Activated T-helper 17 cell treated with anti-CD3 and anti-CD28 coated beads, Interleukin-2, amount 50 U/mL, for 72 hours (primary cell): ENCODE measurements at regions not wholly inside any gene's neighbourhood (a gene's known extent, or its start where the extent isn't known, plus 50 kb on each side); places are given as distances from the start of the nearest gene placed in this dataset.
"Not testable (repeated sequence)": the region's sequence is repeated elsewhere in the genome, so short reads cannot be mapped to it uniquely, and the experiment has no call there.

Experiments
- ATAC-seq: fragments of 150-1000 bp; cut with Tn5 transposase; replicated peaks from 2 replicates; pipeline ENCODE4 v1.10.0; 2021; ENCODE audit warnings: mild to moderate bottlenecking, moderate library complexity
- H3K27ac Mint-ChIP-seq: one replicate; pipeline ENCODE4 v1.8.0; 2022; ENCODE audit warnings: mixed read lengths
- H3K27me3 Mint-ChIP-seq: one replicate; pipeline ENCODE4 v1.8.0; 2022; ENCODE audit warnings: mixed read lengths
- H3K36me3 Mint-ChIP-seq: one replicate; pipeline ENCODE4 v1.8.0; 2022; ENCODE audit warnings: low read depth, mild to moderate bottlenecking, mixed read lengths
- H3K4me1 Mint-ChIP-seq: one replicate; pipeline ENCODE4 v1.8.0; 2022; ENCODE audit warnings: mixed read lengths
- H3K4me3 Mint-ChIP-seq: one replicate; pipeline ENCODE4 v1.8.0; 2022; ENCODE audit warnings: mild to moderate bottlenecking, mixed read lengths
- H3K9me3 Mint-ChIP-seq: one replicate; pipeline ENCODE4 v1.8.0; 2022; ENCODE audit warnings: mixed read lengths

DNA sequence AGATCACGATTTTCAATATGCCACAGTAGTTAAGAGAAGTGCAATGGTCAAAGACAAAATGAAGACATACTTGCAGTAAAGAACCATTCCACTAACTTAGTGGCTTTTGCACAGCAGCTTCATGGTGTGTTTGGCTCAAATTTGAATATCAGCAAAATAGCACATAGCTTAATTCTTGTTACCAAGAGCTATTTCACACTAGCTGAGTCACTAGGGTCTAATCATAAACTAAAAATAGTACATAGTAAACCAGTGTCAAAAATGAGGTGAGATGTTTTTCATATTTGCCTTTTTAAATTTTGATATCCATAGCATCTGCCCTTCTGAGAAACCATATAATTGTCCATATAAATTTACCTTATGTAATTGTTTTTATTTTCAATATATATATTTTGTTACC, 325.0 kb upstream of the LUZP2 start:
- H3K27me3 Mint-ChIP-seq: no peaks in the 10 kb centered on the region
- no peak for ATAC-seq
- H3K9me3 Mint-ChIP-seq: no peaks in the 10 kb centered on the region
- H3K36me3 Mint-ChIP-seq: no peaks in the 10 kb centered on the region
- H3K4me1 Mint-ChIP-seq: no peaks in the 10 kb centered on the region
- H3K27ac Mint-ChIP-seq: no peak overlapping the region
- no peak overlapping the region for H3K4me3 Mint-ChIP-seq

GRCh38 chr11:24181395-24182047, 315.3 kb upstream of the LUZP2 start:
- H3K36me3 Mint-ChIP-seq: no peaks in the 10 kb centered on the region
- no peak for ATAC-seq
- no peaks in the 10 kb centered on the region for H3K27me3 Mint-ChIP-seq
- no peaks in the 10 kb centered on the region for H3K4me1 Mint-ChIP-seq
- H3K4me3 Mint-ChIP-seq: no peak overlapping the region
- no peak overlapping the region for H3K27ac Mint-ChIP-seq
- H3K9me3 Mint-ChIP-seq: peaks cover 17% of the 10 kb centered on the region

DNA sequence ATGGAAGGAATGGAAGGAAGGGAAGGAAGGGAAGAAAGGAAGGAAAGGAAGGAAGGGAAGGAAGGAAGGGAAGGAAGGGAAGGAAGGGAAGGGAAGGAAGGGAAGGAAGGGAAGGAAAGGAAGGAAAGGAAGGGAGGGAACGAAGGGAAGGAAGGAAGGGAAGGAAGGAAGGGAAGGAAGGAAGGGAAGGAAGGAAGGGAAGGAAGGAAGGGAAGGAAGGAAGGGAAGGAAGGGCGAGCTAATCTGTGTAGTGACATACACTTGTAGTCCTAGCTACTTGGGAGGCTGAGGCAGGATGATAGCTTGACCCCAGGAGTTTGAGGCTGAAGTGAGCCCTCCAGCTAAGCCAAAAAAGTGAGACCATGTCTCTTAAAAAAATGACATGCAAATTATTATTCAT, 311.3 kb upstream of the LUZP2 start:
- not testable (repeated sequence) for H3K4me3 Mint-ChIP-seq, H3K36me3 Mint-ChIP-seq, H3K4me1 Mint-ChIP-seq, H3K27me3 Mint-ChIP-seq, H3K27ac Mint-ChIP-seq, ATAC-seq
- H3K9me3 Mint-ChIP-seq: peaks cover 11% of the 10 kb centered on the region

DNA sequence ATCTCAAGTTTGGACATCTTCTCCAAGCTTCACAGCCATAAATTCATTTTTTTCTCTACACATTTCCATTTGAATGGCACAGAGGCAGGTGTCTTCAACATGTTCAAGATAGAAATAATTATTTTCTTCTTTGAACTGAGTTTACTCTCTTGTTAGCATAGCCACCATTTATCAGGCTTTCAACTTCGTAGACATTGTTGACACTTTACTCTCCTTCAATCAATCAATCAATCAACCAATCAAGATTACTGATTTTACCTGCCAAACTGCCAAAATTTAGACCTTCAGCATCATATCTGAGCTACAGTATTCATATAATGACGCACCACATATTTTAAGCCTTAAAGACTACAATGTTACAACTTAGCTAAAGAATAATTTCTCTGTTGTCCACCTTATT, 300.1 kb upstream of the LUZP2 start:
- no peak for ATAC-seq

DNA sequence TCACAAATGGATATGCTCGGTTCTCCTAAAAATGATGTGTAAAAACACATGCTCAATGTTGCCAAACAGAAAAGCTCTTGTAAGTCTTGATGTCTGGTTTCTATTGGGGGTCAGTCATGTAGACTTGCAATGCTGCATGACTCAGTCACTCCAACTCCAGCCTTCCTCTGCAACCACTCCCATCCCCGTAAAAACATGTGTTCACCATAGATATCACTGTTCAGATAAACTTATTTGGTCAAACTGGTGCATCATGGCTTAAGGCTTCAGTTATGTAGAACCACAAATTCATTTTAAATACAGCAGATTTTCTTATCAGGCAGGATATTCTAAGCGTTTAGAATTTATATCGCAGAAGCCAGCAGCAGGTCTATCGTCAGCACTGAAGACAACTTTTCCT, 298.4 kb upstream of the LUZP2 start:
- no peak for ATAC-seq
- H3K9me3 Mint-ChIP-seq: peaks cover 12% of the 10 kb centered on the region
- H3K27ac Mint-ChIP-seq: no peak overlapping the region
- H3K4me1 Mint-ChIP-seq: no peaks in the 10 kb centered on the region
- H3K36me3 Mint-ChIP-seq: no peaks in the 10 kb centered on the region
- no peaks in the 10 kb centered on the region for H3K27me3 Mint-ChIP-seq
- H3K4me3 Mint-ChIP-seq: no peak overlapping the region

More for the DNA sequence above, 300.1 kb upstream of the LUZP2 start:
- H3K27me3 Mint-ChIP-seq: no peaks in the 10 kb centered on the region
- H3K36me3 Mint-ChIP-seq: no peaks in the 10 kb centered on the region
- H3K4me1 Mint-ChIP-seq: no peaks in the 10 kb centered on the region
- no peak overlapping the region for H3K4me3 Mint-ChIP-seq
- H3K27ac Mint-ChIP-seq: no peak overlapping the region
- H3K9me3 Mint-ChIP-seq: peaks cover 16% of the 10 kb centered on the region

DNA sequence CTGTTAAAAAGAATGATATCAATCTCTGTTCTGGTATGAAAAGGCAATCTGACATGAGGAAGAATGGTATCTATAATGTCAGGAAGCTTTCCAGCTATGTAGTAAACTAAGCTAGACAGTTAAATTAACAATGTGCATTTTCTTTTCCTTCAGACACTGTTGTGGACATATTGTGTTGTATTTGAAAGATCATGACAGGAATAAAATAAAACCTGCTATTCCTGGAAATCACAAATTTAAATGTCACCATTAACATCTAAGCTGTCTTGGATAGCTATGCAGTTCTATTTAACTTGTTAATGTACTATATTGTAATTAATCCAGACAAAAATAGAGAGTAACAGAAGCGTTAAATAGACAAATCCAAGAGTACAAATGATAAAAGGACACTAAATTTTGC, 297.4 kb upstream of the LUZP2 start:
- Mint-ChIP-seq H3K4me1 (no peaks in the 10 kb centered on the region), H3K36me3 (no peaks in the 10 kb centered on the region), H3K4me3 (no peak overlapping the region), H3K27me3 (no peaks in the 10 kb centered on the region), H3K27ac (no peak overlapping the region), H3K9me3 (peaks cover 12% of the 10 kb centered on the region)
- ATAC-seq: no peak

GRCh38 chr11:24206030-24206429, 290.8 kb upstream of the LUZP2 start:
- Mint-ChIP-seq H3K27me3 (no peaks in the 10 kb centered on the region), H3K36me3 (no peaks in the 10 kb centered on the region), H3K27ac (no peak overlapping the region), H3K4me3 (no peak overlapping the region), H3K9me3 (peaks cover 4% of the 10 kb centered on the region), H3K4me1 (no peaks in the 10 kb centered on the region)
- no peak for ATAC-seq

- Mint-ChIP-seq H3K4me1 (no peaks in the 10 kb centered on the region), H3K27me3 (no peaks in the 10 kb centered on the region), H3K4me3 (no peak overlapping the region), H3K36me3 (no peaks in the 10 kb centered on the region), H3K9me3 (peaks cover 6% of the 10 kb centered on the region), H3K27ac (no peak overlapping the region)
- no peak for ATAC-seq
Measured at GRCh38 chr11:24206511-24206910, 290.3 kb upstream of the LUZP2 start.

GRCh38 chr11:24216488-24216887, 280.4 kb upstream of the LUZP2 start:
- no peak for ATAC-seq
- Mint-ChIP-seq H3K27me3 (no peaks in the 10 kb centered on the region), H3K27ac (no peak overlapping the region), H3K4me1 (no peaks in the 10 kb centered on the region), H3K36me3 (no peaks in the 10 kb centered on the region), H3K4me3 (no peak overlapping the region), H3K9me3 (peaks cover 24% of the 10 kb centered on the region)

GRCh38 chr11:24217319-24217718, 279.5 kb upstream of the LUZP2 start:
- not testable (repeated sequence) for H3K36me3 Mint-ChIP-seq, H3K4me3 Mint-ChIP-seq, H3K4me1 Mint-ChIP-seq, H3K27ac Mint-ChIP-seq, H3K27me3 Mint-ChIP-seq, ATAC-seq
- peaks cover 21% of the 10 kb centered on the region for H3K9me3 Mint-ChIP-seq

DNA sequence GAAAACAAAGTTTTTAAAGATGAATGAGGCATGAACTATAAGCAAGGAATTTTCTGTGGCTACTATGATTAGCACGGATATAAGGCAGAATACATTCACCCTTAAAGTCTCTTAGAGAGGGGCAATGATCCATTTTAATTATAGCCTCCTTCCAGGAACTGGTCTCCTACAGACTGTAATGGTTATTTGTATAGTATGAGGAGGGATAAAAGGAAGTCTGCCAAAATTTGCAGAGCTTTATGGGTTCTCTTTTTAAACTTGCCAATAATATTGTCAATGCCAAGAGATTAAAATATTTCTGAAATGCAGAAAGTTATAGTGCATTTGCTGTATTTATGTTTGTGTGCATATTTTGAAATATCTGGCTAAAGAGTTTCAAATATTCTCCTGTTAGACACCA, 271.4 kb upstream of the LUZP2 start:
- ATAC-seq: no peak
- Mint-ChIP-seq H3K4me3 (no peak overlapping the region), H3K36me3 (no peaks in the 10 kb centered on the region), H3K27ac (no peak overlapping the region), H3K4me1 (no peaks in the 10 kb centered on the region), H3K27me3 (no peaks in the 10 kb centered on the region), H3K9me3 (peaks cover 20% of the 10 kb centered on the region)

GRCh38 chr11:24226606-24227005, 270.2 kb upstream of the LUZP2 start:
- no peaks in the 10 kb centered on the region for H3K36me3 Mint-ChIP-seq
- no peak for ATAC-seq

DNA sequence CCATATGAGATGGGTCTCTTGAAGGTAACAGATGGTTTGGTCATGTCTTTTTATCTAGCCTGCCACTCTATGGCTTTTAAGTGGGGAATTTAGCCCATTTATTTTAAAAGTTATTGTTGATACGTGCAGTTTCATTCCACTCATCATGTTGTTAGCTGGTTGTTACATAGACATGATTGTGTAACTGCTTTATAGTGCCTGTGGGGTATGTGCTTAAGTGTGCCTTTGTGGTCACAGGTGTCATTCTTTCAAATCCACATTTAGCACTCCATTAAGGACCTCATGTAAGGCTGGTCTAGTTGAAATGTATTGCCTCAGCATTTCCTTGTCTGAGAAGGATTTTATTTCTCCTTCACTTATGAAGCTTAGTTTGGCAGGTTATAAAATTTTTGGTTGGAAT, 263.8 kb upstream of the LUZP2 start:
- Mint-ChIP-seq H3K27ac (no peak overlapping the region), H3K36me3 (no peaks in the 10 kb centered on the region), H3K27me3 (no peaks in the 10 kb centered on the region), H3K4me3 (no peak overlapping the region), H3K4me1 (no peaks in the 10 kb centered on the region), H3K9me3 (peaks cover 8% of the 10 kb centered on the region)
- no peak for ATAC-seq

More at GRCh38 chr11:24226606-24227005, 270.2 kb upstream of the LUZP2 start:
- no peak overlapping the region for H3K27ac Mint-ChIP-seq
- peaks cover 20% of the 10 kb centered on the region for H3K9me3 Mint-ChIP-seq
- H3K27me3 Mint-ChIP-seq: no peaks in the 10 kb centered on the region
- no peak overlapping the region for H3K4me3 Mint-ChIP-seq
- H3K4me1 Mint-ChIP-seq: no peaks in the 10 kb centered on the region

- Mint-ChIP-seq H3K4me1 (no peaks in the 10 kb centered on the region), H3K27ac (no peak overlapping the region), H3K4me3 (no peak overlapping the region), H3K27me3 (no peaks in the 10 kb centered on the region), H3K9me3 (peaks cover 4% of the 10 kb centered on the region), H3K36me3 (no peaks in the 10 kb centered on the region)
- ATAC-seq: no peak
Measured at GRCh38 chr11:24234822-24235508, 261.9 kb upstream of the LUZP2 start.

GRCh38 chr11:24238771-24239645, 257.8 kb upstream of the LUZP2 start:
- H3K9me3 Mint-ChIP-seq: peaks cover 17% of the 10 kb centered on the region
- no peak for ATAC-seq
- H3K27ac Mint-ChIP-seq: no peak overlapping the region
- H3K4me1 Mint-ChIP-seq: no peaks in the 10 kb centered on the region
- no peak overlapping the region for H3K4me3 Mint-ChIP-seq
- H3K27me3 Mint-ChIP-seq: no peaks in the 10 kb centered on the region
- no peaks in the 10 kb centered on the region for H3K36me3 Mint-ChIP-seq
